K562 (cell line): ENCODE measurements at regions not wholly inside any gene's neighbourhood (a gene's known extent, or its start where the extent isn't known, plus 50 kb on each side); places are given as distances from the start of the nearest gene placed in this dataset.
A peak's percentile ranks its signal among the peaks of the same experiment; 100 is the strongest.

ENCODE experiments used
- ATAC-seq: fragments of 200-7000 bp; cut with Tn5 transposase; 3 replicates; pipeline ENCODE4 v1.9.1; 2020; ENCODE audit warnings: moderate library complexity
- BruUV-seq: library from RNA; stranded (reverse); fragments of 400-500 nt; replicated peaks from 2 replicates; lab custom pipeline; 2021; lab: Mats Ljungman, UMichigan
- CTCF ChIA-PET: fragments of 300-600 bp; formaldehyde crosslinking; extraction: SDS; loops from one replicate; lab custom pipeline; 2021; ENCODE audit warnings: low intra/inter-chr PET ratio; lab: Yijun Ruan, JAX
- POLR2A ChIA-PET: fragments of 300-600, 350-650 bp; sonication (Branson Sonifier 250); formaldehyde crosslinking; extraction: SDS; loops from one replicate; lab custom pipeline; 2021; ENCODE audit warnings: antibody characterized with exemption, inconsistent platforms; lab: Yijun Ruan, JAX
- DNase-seq, 4 experiments: peaks; one replicate each; pipeline versions ENCODE4 v3.0.0 to v3.0.0-alpha.2; 2011 to 2018; ENCODE audit warnings: low spot score in 3 of 4, mixed read lengths in 3 of 4; ENCODE audit errors: extremely low read depth in 1 of 4
- FAIRE-seq: peaks from 2 replicates; lab custom pipeline; 2011; peaks lifted over from hg19 to GRCh38; lab: Jason Lieb, UNC
- H2AFZ ChIP-seq: 2 replicates; pipeline ENCODE4 v1.6.0; 2011; ENCODE audit warnings: low read depth, low read length, control low read depth, inconsistent platforms
- H3K27ac ChIP-seq: fragments of 200-600 bp; 3 replicates; pipeline ENCODE4 v1.8.0; 2011; ENCODE audit warnings: low read depth, mild to moderate bottlenecking, control low read depth, inconsistent platforms, low read length, moderate library complexity, mixed read lengths; ENCODE audit errors: extremely low read depth
- H3K27me3 ChIP-seq, 2 experiments: fragments of 300-600 bp in 1 of 2; 2 replicates in 1 of 2; 3 replicates in 1 of 2; pipeline versions ENCODE4 v1.6.0 to v1.8.0; 2011; ENCODE audit warnings: inconsistent platforms in 2 of 2, low read length in 2 of 2, mild to moderate bottlenecking in 1 of 2, mixed read lengths in 1 of 2, moderate library complexity in 1 of 2; ENCODE audit not compliant: control insufficient read depth in 2 of 2, insufficient read depth in 2 of 2
- H3K36me3 ChIP-seq: fragments of 300-600 bp; 3 replicates; pipeline ENCODE4 v1.8.0; 2011; ENCODE audit warnings: mild to moderate bottlenecking, low read length, inconsistent platforms; ENCODE audit not compliant: control insufficient read depth, insufficient read depth
- H3K4me1 ChIP-seq, 2 experiments: fragments of 200-600 bp in 1 of 2; replicated peaks in 1 of 2; 2 replicates in 1 of 2; 3 replicates in 1 of 2; pipeline versions ENCODE4 v1.5.1 to v1.8.0; 2011; ENCODE audit warnings: inconsistent platforms in 2 of 2, low read length in 2 of 2, mild to moderate bottlenecking in 1 of 2, mixed read lengths in 1 of 2, moderate library complexity in 1 of 2; ENCODE audit not compliant: control insufficient read depth in 2 of 2, insufficient read depth in 2 of 2
- H3K4me2 ChIP-seq: 2 replicates; pipeline ENCODE4 v1.6.1; 2011; ENCODE audit warnings: low read length, control low read depth, inconsistent platforms, mixed read lengths; ENCODE audit not compliant: insufficient read depth
- H3K4me3 ChIP-seq: fragments of 200-600 bp; sonication (generic), shearing (Covaris generic); 2 replicates; pipeline ENCODE4 v1.5.1; 2016; ENCODE audit warnings: control low read depth, inconsistent platforms
- H3K79me2 ChIP-seq: fragments of 200-600 bp; 3 replicates; pipeline ENCODE4 v1.8.0; 2011; ENCODE audit warnings: low read length, inconsistent platforms; ENCODE audit not compliant: control insufficient read depth, insufficient read depth
- H3K9ac ChIP-seq, 2 experiments: 2 replicates each; pipeline versions ENCODE4 v1.6.0 to v1.6.1; 2011; ENCODE audit warnings: low read depth in 2 of 2, low read length in 2 of 2, control low read depth in 1 of 2, inconsistent platforms in 1 of 2, mild to moderate bottlenecking in 1 of 2, mixed read lengths in 1 of 2; ENCODE audit not compliant: insufficient read depth in 1 of 2
- H3K9me1 ChIP-seq: one replicate; pipeline ENCODE4 v1.6.0; 2011; ENCODE audit warnings: inconsistent platforms, mild to moderate bottlenecking, low read length, moderate library complexity; ENCODE audit not compliant: control insufficient read depth, insufficient read depth
- H3K9me3 ChIP-seq: replicated peaks from 2 replicates; pipeline ENCODE4 v1.5.1; 2011; ENCODE audit warnings: low read depth, low read length, inconsistent platforms; ENCODE audit not compliant: control insufficient read depth, insufficient read depth
- H4K20me1 ChIP-seq: replicated peaks from 2 replicates; pipeline ENCODE4 v1.6.1; 2011; ENCODE audit warnings: low read length, inconsistent platforms, mixed read lengths; ENCODE audit not compliant: control insufficient read depth, insufficient read depth
- CBX8 ChIP-seq: fragments of 200-600 bp; sonication (generic); IDR thresholded peaks from 2 replicates; pipeline ENCODE4 v1.6.1; 2012; ENCODE audit warnings: borderline replicate concordance, mixed run types, low read depth, mild to moderate bottlenecking, moderate library complexity, mixed read lengths, low read length, control low read depth, inconsistent platforms; ENCODE audit not compliant: poor library complexity, severe bottlenecking; ENCODE audit errors: extremely low read depth
- CCAR2 ChIP-seq: fragments of 200-400 bp; formaldehyde crosslinking; IDR thresholded peaks from 2 replicates; pipeline ENCODE4 v1.6.1; 2017; ENCODE audit warnings: mild to moderate bottlenecking, low read depth, low read length
- EP400 ChIP-seq: fragments of 450-650 bp; IDR thresholded peaks from 2 replicates; pipeline ENCODE4 v1.6.1; 2017; ENCODE audit warnings: antibody characterized with exemption, mild to moderate bottlenecking, moderate library complexity
- ESRRA ChIP-seq: fragments of 450-650 bp; IDR thresholded peaks from 2 replicates; pipeline ENCODE4 v1.6.1; 2014; ENCODE audit warnings: low read depth, mild to moderate bottlenecking, moderate library complexity, borderline replicate concordance
- HMBOX1 ChIP-seq: sonication (generic); IDR thresholded peaks from 2 replicates; pipeline ENCODE4 v1.6.1; 2016
- ILF3 ChIP-seq: fragments of 450-650 bp; IDR thresholded peaks from 2 replicates; pipeline ENCODE4 v1.6.1; 2018; ENCODE audit warnings: antibody characterized with exemption, mild to moderate bottlenecking, moderate library complexity, borderline replicate concordance
- KLF16 ChIP-seq: IDR thresholded peaks from 2 replicates; pipeline ENCODE4 v1.6.1; 2016; ENCODE audit warnings: antibody characterized with exemption
- NEUROD1 ChIP-seq: fragments of 150-350 bp; IDR thresholded peaks from 2 replicates; pipeline ENCODE4 v1.6.1; 2014; ENCODE audit warnings: borderline replicate concordance, low read length, low read depth; ENCODE audit not compliant: partially characterized antibody
- NFIX ChIP-seq: fragments of 250-450 bp; sonication (Bioruptor Pico); IDR thresholded peaks from 2 replicates; pipeline ENCODE4 v1.4.0; 2020; ENCODE audit warnings: low read depth, mild to moderate bottlenecking, moderate library complexity
- RBM34 ChIP-seq: fragments of 200-400 bp; formaldehyde crosslinking; IDR thresholded peaks from 2 replicates; pipeline ENCODE4 v1.6.1; 2018; ENCODE audit warnings: low read length, borderline replicate concordance; ENCODE audit not compliant: insufficient read depth
- TOE1 ChIP-seq, 2 experiments: fragments of 450-650 bp in 1 of 2; sonication (generic) in 1 of 2; formaldehyde crosslinking in 1 of 2; IDR thresholded peaks; 2 replicates each; pipeline versions ENCODE4 v1.7.1 to v1.8.0; 2016 to 2022; ENCODE audit warnings: borderline replicate concordance in 2 of 2, mild to moderate bottlenecking in 2 of 2, antibody characterized with exemption in 1 of 2, inconsistent platforms in 1 of 2, low read depth in 1 of 2, missing genetic modification reagents in 1 of 2, moderate library complexity in 1 of 2
- ZNF445 ChIP-seq: fragments of 250-450 bp; sonication (Bioruptor Pico); IDR thresholded peaks from 2 replicates; pipeline ENCODE4 v1.4.0; 2020; ENCODE audit warnings: low read depth, mild to moderate bottlenecking, moderate library complexity
- ZNF717 ChIP-seq: fragments of 250-450 bp; sonication (Bioruptor Pico); IDR thresholded peaks from 2 replicates; pipeline ENCODE4 v1.5.0; 2021
- WGBS: fragments of 100-300 bp; shearing (Covaris generic); methylation state at CpG from one replicate; pipeline ENCODE4 v1.1.6; 2016; ENCODE audit warnings: low coverage, mixed read lengths; ENCODE audit not compliant: insufficient coverage; ENCODE audit errors: missing lambda C conversion rate; 5-methylcytosine and 5-hydroxymethylcytosine counted together
- in situ Hi-C: fragments of 300-500 bp; cut with MboI; formaldehyde crosslinking; loops from 4 replicates; pipeline ENCODE4 v1.15.0; 2018; ENCODE audit warnings: inconsistent platforms, mixed read lengths
- intact Hi-C: fragments of 100-400 bp; cut with micrococcal nuclease; formaldehyde crosslinking; loops from 2 replicates; pipeline ENCODE4 v1.14.2; 2022

- Histone ChIP-seq H3K4me2 (no peak overlapping the region), H3K79me2 (no peaks in the 10 kb centered on the region), H3K4me3 (no peak overlapping the region), H3K9me3 (no peaks in the 10 kb centered on the region), H3K27ac (no peak overlapping the region), H3K27me3 (no peaks in the 10 kb centered on the region), H2AFZ (no peak overlapping the region; the same call in 1 of the 2 replicates), H3K9me1 (no peaks in the 10 kb centered on the region), H3K36me3 (no peaks in the 10 kb centered on the region), H3K9ac (no peak overlapping the region), H4K20me1 (no peaks in the 10 kb centered on the region), H3K4me1 (no peaks in the 10 kb centered on the region)
- WGBS = 41% methylated on average over 4 of the region's 4 CpGs
- ChIA-PET POLR2A (interaction anchor here (1.6 kb wide), 1 partner anchor 426 kb away, joined by 7 read pairs; the partner anchor contains the start of gene BTG1), CTCF (interaction anchor here (0.7 to 2.1 kb wide), 3 partner anchors 1166 to 1209 kb away, joined by 3 to 24 read pairs (median 13); no protein-coding TSS in a partner anchor)
- FAIRE-seq = no peak
- ATAC-seq = no peak
- no peak for DNase-seq
- no TSS peak for BruUV-seq
- TF ChIP-seq CCAR2 = no peak
- no peak for TF ChIP-seq CBX8
- in situ Hi-C loops = loop anchor here (5.0 to 25.0 kb wide), 2 partner anchors 759 to 1184 kb away; no protein-coding TSS in a partner anchor
- intact Hi-C loops = loop anchor here (2.0 to 10.0 kb wide), 5 partner anchors 166 to 1534 kb away; no protein-coding TSS in a partner anchor
Observed at GRCh38 chr12:92571169-92571568, 131.6 kb upstream of the PLEKHG7 start.

GRCh38 chr12:92570056-92570753 is 132.6 kb upstream of the PLEKHG7 start:
- FAIRE-seq = peak; percentile 86
- peak; percentile 85 for ATAC-seq
- WGBS = 7% methylated on average over 4 of the region's 4 CpGs
- no peak for TF ChIP-seq ILF3
- no peak for TF ChIP-seq KLF16
- 0 out of 2 replicates have a peak, but pooled peaks have one; percentile 48 for TF ChIP-seq TOE1 (IDR thresholded peaks at IDR 0.05; ENCODE audit: borderline replicate concordance)
- TF ChIP-seq TOE1 (CRISPR knock-in tag; IDR thresholded peaks at IDR 0.05; ENCODE audit: borderline replicate concordance, low read depth) = no peak
- TF ChIP-seq NFIX (CRISPR knock-in tag) = no peak
- TF ChIP-seq ZNF717 (CRISPR knock-in tag) = no peak
- no peak for TF ChIP-seq HMBOX1
- TF ChIP-seq NEUROD1 = no peak
- TF ChIP-seq ESRRA = no peak
- TF ChIP-seq EP400 = 0 out of 2 replicates have a peak, but pooled peaks have one; percentile 12
- no peak for TF ChIP-seq ZNF445 (CRISPR knock-in tag)
- no peak for TF ChIP-seq RBM34

More at GRCh38 chr12:92570056-92570753, 132.6 kb upstream of the PLEKHG7 start:
- ChIA-PET POLR2A (interaction anchor here (1.3 to 2.3 kb wide), 2 partner anchors 420 to 425 kb away, joined by 3 to 24 read pairs; partner anchors contain the start of gene BTG1), CTCF (interaction anchor here (0.6 to 2.1 kb wide), 9 partner anchors 40 to 1208 kb away, joined by 3 to 24 read pairs (median 4); partner anchors contain the start of gene BTG1)
- intact Hi-C loops = loop anchor here (1.0 to 10.0 kb wide), 8 partner anchors 68 to 1535 kb away; no protein-coding TSS in a partner anchor
- Histone ChIP-seq H3K9me1 (no peaks in the 10 kb centered on the region), H3K79me2 (no peaks in the 10 kb centered on the region), H3K27me3 (no peaks in the 10 kb centered on the region), H3K4me1 (no peaks in the 10 kb centered on the region), H3K9me3 (no peaks in the 10 kb centered on the region), H3K36me3 (no peaks in the 10 kb centered on the region), H3K9ac (no peak overlapping the region), H4K20me1 (no peaks in the 10 kb centered on the region), H3K4me2 (no peak overlapping the region), H3K4me3 (no peak overlapping the region), H2AFZ (no peak overlapping the region), H3K27ac (no peak overlapping the region)
- no TSS peak for BruUV-seq
- DNase-seq = peak; percentile 44 to 84 (median 47)
- in situ Hi-C loops = loop anchor here (5.0 to 25.0 kb wide), 2 partner anchors 758 to 1183 kb away; no protein-coding TSS in a partner anchor
